BLaER1 treated with 17β-estradiol and CSF1 and Interleukin-3, amounts not matched to agents 10 nM and 100 nM (cell line): ENCODE measurements at regions not wholly inside any gene's neighbourhood (a gene's known extent, or its start where the extent isn't known, plus 50 kb on each side); places are given as distances from the start of the nearest gene placed in this dataset.
A peak's percentile ranks its signal among the peaks of the same experiment; 100 is the strongest.

Source experiments
- H3K27ac ChIP-seq, 11 experiments: shearing (Covaris generic); formaldehyde crosslinking; 2 replicates each; pipeline ENCODE4 v1.8.1; 2022
- H3K27me3 ChIP-seq, 11 experiments: shearing (Covaris generic); formaldehyde crosslinking; 2 replicates each; pipeline ENCODE4 v1.8.1; 2022
- H3K36me3 ChIP-seq, 11 experiments: shearing (Covaris generic); formaldehyde crosslinking; 2 replicates each; pipeline ENCODE4 v1.8.1; 2022
- H3K4me1 ChIP-seq, 10 experiments: shearing (Covaris generic); formaldehyde crosslinking; 2 replicates each; pipeline ENCODE4 v1.8.1; 2022
- H3K4me2 ChIP-seq, 11 experiments: shearing (Covaris generic); formaldehyde crosslinking; 2 replicates each; pipeline ENCODE4 v1.8.1; 2022
- H3K4me3 ChIP-seq, 10 experiments: shearing (Covaris generic); formaldehyde crosslinking; 2 replicates each; pipeline ENCODE4 v1.8.1; 2022
- H3K9ac ChIP-seq, 11 experiments: shearing (Covaris generic); formaldehyde crosslinking; 2 replicates each; pipeline ENCODE4 v1.8.1; 2022
- H3K9me3 ChIP-seq, 11 experiments: shearing (Covaris generic); formaldehyde crosslinking; replicated peaks in 1 of 11; 2 replicates each; pipeline ENCODE4 v1.8.1; 2022
- H4K20me1 ChIP-seq, 11 experiments: shearing (Covaris generic); formaldehyde crosslinking; 2 replicates each; pipeline ENCODE4 v1.8.1; 2022
- Cebpa-rat ChIP-seq, 11 experiments: shearing (Covaris generic); IDR thresholded peaks; 2 replicates each; pipeline ENCODE4 v1.8.1; 2022

- TF ChIP-seq Cebpa-rat (IDR thresholded peaks at IDR 0.05) = no peak
- Histone ChIP-seq H3K4me3 (no peak overlapping the region), H3K4me2 (peak overlapping the region in 2 of 11 experiments; percentile 6 to 20; a peak in 1 of 22 replicates), H3K27ac (no peak overlapping the region), H3K36me3 (no peaks in the 10 kb centered on the region), H3K9ac (no peak overlapping the region), H3K9me3 (no peaks in the 10 kb centered on the region), H3K4me1 (peaks cover 5 to 21% (median 16%) of the 10 kb centered on the region in 10 experiments), H4K20me1 (no peaks in the 10 kb centered on the region), H3K27me3 (no peaks in the 10 kb centered on the region)
Observed at GRCh38 chr2:236943068-236943467, 142.6 kb upstream of the COPS8 start.

DNA sequence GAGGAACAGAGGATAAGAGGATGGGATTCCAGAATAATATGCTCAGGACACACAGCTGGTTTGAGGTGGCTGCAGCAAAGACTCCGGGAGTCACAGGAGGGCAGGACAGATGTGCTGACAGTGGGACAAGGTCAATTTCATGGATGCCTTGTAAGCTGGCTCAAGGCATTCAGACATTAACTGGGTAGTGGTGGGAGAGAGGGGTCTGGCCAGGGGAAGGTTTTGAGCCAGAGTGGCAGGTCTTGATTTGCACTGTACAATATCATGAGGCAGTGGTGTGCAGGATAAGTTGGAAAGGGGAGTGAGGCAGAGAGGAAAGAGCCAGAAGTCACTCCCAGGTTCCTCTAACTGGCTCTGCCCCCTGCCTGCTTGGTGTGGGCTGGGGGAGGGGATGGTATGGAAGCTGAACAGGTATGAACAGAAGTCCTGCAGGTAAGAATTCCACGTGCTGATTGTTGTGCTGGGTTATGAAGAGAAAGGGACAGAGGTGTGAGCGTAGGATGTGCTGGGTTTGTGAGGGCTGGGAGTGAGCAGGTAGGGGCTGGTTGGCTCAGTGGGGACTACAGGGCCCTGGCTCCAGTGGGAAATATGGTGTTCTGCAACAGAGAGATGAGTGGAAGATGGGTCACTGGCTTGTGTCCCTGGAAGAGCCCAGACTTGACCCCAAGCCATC is 141.7 kb upstream of the COPS8 start:
- Histone ChIP-seq H4K20me1 (no peaks in the 10 kb centered on the region), H3K36me3 (no peaks in the 10 kb centered on the region), H3K4me2 (peak overlapping the region in 3 of 11 experiments; percentile 6 to 20 (median 8); a peak in 1 of 22 replicates), H3K9ac (no peak overlapping the region), H3K9me3 (no peaks in the 10 kb centered on the region), H3K4me1 (peaks cover 0 to 13% (median 8%) of the 10 kb centered on the region in 10 experiments; a peak in 12 of 20 replicates), H3K4me3 (no peak overlapping the region), H3K27ac (no peak overlapping the region), H3K27me3 (no peaks in the 10 kb centered on the region)
- no peak for TF ChIP-seq Cebpa-rat (IDR thresholded peaks at IDR 0.05)

DNA sequence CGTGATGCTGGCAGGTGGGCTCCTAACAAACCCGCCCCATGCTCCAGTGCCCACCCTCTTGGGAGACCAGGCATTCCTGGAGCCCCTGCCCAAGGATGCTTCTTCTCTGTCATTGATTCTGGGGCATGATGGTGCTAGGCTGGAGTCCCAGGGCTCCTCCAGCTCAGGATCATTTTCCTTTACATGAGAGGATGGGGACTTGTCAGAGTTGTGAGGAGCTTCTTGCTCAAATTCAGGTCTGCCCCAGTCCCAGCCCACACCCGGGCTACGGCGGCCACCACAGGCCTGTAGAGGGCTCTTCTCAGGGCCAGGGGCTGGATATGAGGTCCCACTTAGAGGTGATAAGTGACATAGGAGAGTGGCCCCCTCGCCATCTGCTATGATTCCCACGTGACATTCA is 141.1 kb upstream of the COPS8 start:
- no peaks in the 10 kb centered on the region for H3K36me3 ChIP-seq
- TF ChIP-seq Cebpa-rat (IDR thresholded peaks at IDR 0.05) = no peak

DNA sequence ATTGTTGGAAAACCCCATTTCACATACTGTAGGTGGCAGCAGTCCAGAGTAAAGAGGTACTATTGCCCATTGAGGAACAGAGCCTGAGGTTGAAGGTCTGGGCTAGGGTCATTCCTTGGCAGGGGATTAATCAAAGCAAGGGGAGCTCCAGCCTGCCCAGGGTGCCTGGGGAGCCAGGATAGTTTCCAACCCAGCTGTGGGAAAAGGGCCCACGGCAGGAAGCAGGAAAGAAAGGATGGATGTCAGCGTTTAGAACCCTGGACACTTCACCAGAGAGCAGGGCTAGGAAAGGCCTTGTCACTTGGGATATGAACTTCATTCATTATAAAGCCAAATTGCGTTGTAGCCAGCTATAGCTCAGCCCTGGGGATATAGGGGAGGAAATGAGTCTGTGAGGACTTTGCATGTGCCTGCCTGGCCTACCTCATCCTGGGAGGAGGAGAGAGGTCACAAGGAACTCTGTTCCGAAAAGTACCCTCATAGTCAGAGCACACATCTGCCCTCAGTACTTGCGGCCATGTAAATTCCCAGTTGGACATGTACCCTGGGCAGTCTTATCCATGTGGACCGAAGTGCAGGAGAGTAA is 140.2 kb upstream of the COPS8 start:
- H3K36me3 ChIP-seq = no peaks in the 10 kb centered on the region
- no peak overlapping the region for H3K4me3 ChIP-seq
- no peaks in the 10 kb centered on the region for H3K27me3 ChIP-seq
- peaks cover 0 to 16% (median 8%) of the 10 kb centered on the region in 10 experiments; a peak in 12 of 20 replicates for H3K4me1 ChIP-seq
- TF ChIP-seq Cebpa-rat (IDR thresholded peaks at IDR 0.05) = no peak
- no peak overlapping the region for H3K9ac ChIP-seq
- no peaks in the 10 kb centered on the region for H4K20me1 ChIP-seq
- H3K9me3 ChIP-seq = no peaks in the 10 kb centered on the region
- H3K27ac ChIP-seq = no peak overlapping the region
- H3K4me2 ChIP-seq = no peak overlapping the region

More for the DNA sequence above, 141.1 kb upstream of the COPS8 start:
- H3K27me3 ChIP-seq = no peaks in the 10 kb centered on the region
- no peak overlapping the region for H3K4me2 ChIP-seq
- no peak overlapping the region for H3K4me3 ChIP-seq
- H3K27ac ChIP-seq = no peak overlapping the region
- H3K4me1 ChIP-seq = peaks cover 0 to 17% (median 8%) of the 10 kb centered on the region in 10 experiments; a peak in 12 of 20 replicates
- no peaks in the 10 kb centered on the region for H4K20me1 ChIP-seq
- H3K9me3 ChIP-seq = no peaks in the 10 kb centered on the region
- no peak overlapping the region for H3K9ac ChIP-seq

GRCh38 chr2:236946871-236947270 is 138.8 kb upstream of the COPS8 start:
- H3K27me3 ChIP-seq = no peaks in the 10 kb centered on the region
- H3K9ac ChIP-seq = no peak overlapping the region
- H3K4me1 ChIP-seq = peaks cover 0 to 10% (median 4%) of the 10 kb centered on the region in 10 experiments; a peak in 8 of 20 replicates
- no peak overlapping the region for H3K4me3 ChIP-seq
- H4K20me1 ChIP-seq = no peaks in the 10 kb centered on the region
- H3K27ac ChIP-seq = no peak overlapping the region
- H3K9me3 ChIP-seq = peaks cover 7 to 9% (median 7%) of the 10 kb centered on the region in 11 experiments; a peak in 21 of 22 replicates
- TF ChIP-seq Cebpa-rat (IDR thresholded peaks at IDR 0.05) = no peak
- no peak overlapping the region for H3K4me2 ChIP-seq
- peaks cover 0 to 5% (median 0%) of the 10 kb centered on the region in 11 experiments; a peak in 6 of 22 replicates for H3K36me3 ChIP-seq

DNA sequence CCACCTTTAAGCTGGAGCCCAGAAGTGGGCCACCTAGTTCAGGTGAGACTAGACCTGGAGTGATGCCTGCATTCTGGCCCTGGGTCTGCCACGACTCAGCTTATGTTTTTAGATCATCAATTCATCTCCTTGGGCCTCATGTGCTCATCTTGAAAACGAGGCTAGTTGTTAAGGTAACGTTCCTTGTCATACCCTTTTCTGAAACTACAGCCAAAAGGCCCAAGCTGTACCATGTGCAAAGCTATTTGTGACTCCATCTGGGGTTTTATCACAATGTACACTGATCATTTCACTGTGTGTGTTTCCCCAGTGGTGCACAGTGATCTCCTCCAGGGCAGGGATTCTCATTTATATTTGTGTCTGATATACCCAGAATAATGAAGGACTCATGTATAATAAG is 138.4 kb upstream of the COPS8 start:
- Histone ChIP-seq H3K27me3 (no peaks in the 10 kb centered on the region), H4K20me1 (no peaks in the 10 kb centered on the region), H3K9me3 (peaks cover 11 to 13% (median 12%) of the 10 kb centered on the region in 11 experiments; a peak in 21 of 22 replicates), H3K36me3 (peaks cover 0 to 9% (median 0%) of the 10 kb centered on the region in 11 experiments; a peak in 7 of 22 replicates), H3K27ac (no peak overlapping the region), H3K9ac (no peak overlapping the region), H3K4me3 (no peak overlapping the region), H3K4me2 (no peak overlapping the region), H3K4me1 (peaks cover 0 to 10% (median 4%) of the 10 kb centered on the region in 10 experiments; a peak in 8 of 20 replicates)
- TF ChIP-seq Cebpa-rat (IDR thresholded peaks at IDR 0.05) = no peak

GRCh38 chr2:236947896-236948295 is 137.8 kb upstream of the COPS8 start:
- Histone ChIP-seq H3K36me3 (peaks cover 0 to 9% (median 0%) of the 10 kb centered on the region in 11 experiments; a peak in 7 of 22 replicates), H3K9ac (no peak overlapping the region), H4K20me1 (no peaks in the 10 kb centered on the region), H3K4me1 (peaks cover 0 to 10% (median 4%) of the 10 kb centered on the region in 10 experiments; a peak in 8 of 20 replicates), H3K27ac (no peak overlapping the region), H3K9me3 (peaks cover 11 to 18% (median 16%) of the 10 kb centered on the region in 11 experiments; a peak in 21 of 22 replicates), H3K4me2 (no peak overlapping the region), H3K4me3 (no peak overlapping the region), H3K27me3 (no peaks in the 10 kb centered on the region)
- TF ChIP-seq Cebpa-rat (IDR thresholded peaks at IDR 0.05) = no peak

GRCh38 chr2:236949089-236949905 is 136.4 kb upstream of the COPS8 start:
- Histone ChIP-seq H3K27me3 (no peaks in the 10 kb centered on the region), H3K4me1 (peaks cover 0 to 13% (median 0%) of the 10 kb centered on the region in 10 experiments; a peak in 5 of 20 replicates), H3K4me2 (peak overlapping the region in 2 of 11 experiments; percentile 32 to 33; a peak in 4 of 22 replicates), H3K36me3 (peaks cover 0 to 9% (median 0%) of the 10 kb centered on the region in 11 experiments; a peak in 7 of 22 replicates), H4K20me1 (no peaks in the 10 kb centered on the region), H3K4me3 (no peak overlapping the region), H3K9me3 (peaks cover 11 to 26% (median 17%) of the 10 kb centered on the region in 11 experiments; a peak in 21 of 22 replicates), H3K27ac (no peak overlapping the region), H3K9ac (no peak overlapping the region)
- TF ChIP-seq Cebpa-rat (IDR thresholded peaks at IDR 0.05) = no peak
